Ishikawa (cell line): ENCODE measurements at regions not wholly inside any gene's neighbourhood (a gene's known extent, or its start where the extent isn't known, plus 50 kb on each side); places are given as distances from the start of the nearest gene placed in this dataset.

Experiments
- CEBPB ChIP-seq: IDR thresholded peaks from 2 replicates; pipeline ENCODE4 v1.6.1; 2012
- RAD21 ChIP-seq: IDR thresholded peaks from 2 replicates; pipeline ENCODE4 v1.6.1; 2012; ENCODE audit warnings: low read depth
- TF ChIP-seq, protein P1 (sequence below): IDR thresholded peaks from 2 replicates; pipeline ENCODE4 v1.6.1; 2012; ENCODE audit warnings: low read depth, mild to moderate bottlenecking
- TF ChIP-seq, protein P2 (sequence below): IDR thresholded peaks from 2 replicates; pipeline ENCODE4 v1.6.1; 2012
- TF ChIP-seq, protein P3 (sequence below): IDR thresholded peaks from 2 replicates; pipeline ENCODE4 v1.6.1; 2012

DNA sequence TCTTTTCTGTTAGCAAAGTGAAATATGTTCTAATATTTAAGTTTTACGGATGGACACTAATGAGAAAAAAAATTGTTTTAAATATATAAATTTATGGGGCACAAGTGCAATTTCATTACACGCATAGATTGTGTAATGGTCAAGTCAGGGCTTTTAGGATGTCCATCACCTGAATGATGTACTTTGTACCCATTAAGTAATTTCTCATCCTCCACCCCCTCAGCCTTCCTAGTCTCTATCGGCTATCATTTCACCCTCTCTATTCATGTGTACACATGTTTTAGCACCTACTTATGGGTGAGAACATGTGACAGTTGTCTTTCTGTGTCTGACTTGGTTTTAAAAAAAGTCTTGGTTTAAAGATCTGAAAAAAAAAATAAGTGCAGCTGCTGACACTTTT, 616.0 kb downstream of the IQCM start:
- no peak for TF ChIP-seq RAD21
- TF ChIP-seq CEBPB = no peak
- TF ChIP-seq, protein P1, sequence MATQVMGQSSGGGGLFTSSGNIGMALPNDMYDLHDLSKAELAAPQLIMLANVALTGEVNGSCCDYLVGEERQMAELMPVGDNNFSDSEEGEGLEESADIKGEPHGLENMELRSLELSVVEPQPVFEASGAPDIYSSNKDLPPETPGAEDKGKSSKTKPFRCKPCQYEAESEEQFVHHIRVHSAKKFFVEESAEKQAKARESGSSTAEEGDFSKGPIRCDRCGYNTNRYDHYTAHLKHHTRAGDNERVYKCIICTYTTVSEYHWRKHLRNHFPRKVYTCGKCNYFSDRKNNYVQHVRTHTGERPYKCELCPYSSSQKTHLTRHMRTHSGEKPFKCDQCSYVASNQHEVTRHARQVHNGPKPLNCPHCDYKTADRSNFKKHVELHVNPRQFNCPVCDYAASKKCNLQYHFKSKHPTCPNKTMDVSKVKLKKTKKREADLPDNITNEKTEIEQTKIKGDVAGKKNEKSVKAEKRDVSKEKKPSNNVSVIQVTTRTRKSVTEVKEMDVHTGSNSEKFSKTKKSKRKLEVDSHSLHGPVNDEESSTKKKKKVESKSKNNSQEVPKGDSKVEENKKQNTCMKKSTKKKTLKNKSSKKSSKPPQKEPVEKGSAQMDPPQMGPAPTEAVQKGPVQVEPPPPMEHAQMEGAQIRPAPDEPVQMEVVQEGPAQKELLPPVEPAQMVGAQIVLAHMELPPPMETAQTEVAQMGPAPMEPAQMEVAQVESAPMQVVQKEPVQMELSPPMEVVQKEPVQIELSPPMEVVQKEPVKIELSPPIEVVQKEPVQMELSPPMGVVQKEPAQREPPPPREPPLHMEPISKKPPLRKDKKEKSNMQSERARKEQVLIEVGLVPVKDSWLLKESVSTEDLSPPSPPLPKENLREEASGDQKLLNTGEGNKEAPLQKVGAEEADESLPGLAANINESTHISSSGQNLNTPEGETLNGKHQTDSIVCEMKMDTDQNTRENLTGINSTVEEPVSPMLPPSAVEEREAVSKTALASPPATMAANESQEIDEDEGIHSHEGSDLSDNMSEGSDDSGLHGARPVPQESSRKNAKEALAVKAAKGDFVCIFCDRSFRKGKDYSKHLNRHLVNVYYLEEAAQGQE = no peak
- TF ChIP-seq, protein P2, sequence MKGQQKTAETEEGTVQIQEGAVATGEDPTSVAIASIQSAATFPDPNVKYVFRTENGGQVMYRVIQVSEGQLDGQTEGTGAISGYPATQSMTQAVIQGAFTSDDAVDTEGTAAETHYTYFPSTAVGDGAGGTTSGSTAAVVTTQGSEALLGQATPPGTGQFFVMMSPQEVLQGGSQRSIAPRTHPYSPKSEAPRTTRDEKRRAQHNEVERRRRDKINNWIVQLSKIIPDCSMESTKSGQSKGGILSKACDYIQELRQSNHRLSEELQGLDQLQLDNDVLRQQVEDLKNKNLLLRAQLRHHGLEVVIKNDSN = no peak
- TF ChIP-seq, protein P3, sequence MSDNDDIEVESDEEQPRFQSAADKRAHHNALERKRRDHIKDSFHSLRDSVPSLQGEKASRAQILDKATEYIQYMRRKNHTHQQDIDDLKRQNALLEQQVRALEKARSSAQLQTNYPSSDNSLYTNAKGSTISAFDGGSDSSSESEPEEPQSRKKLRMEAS = no peak
